H9 (cell line): ENCODE measurements at regions not wholly inside any gene's neighbourhood (a gene's known extent, or its start where the extent isn't known, plus 50 kb on each side); places are given as distances from the start of the nearest gene placed in this dataset.

Experiments used
- DNase-seq: peaks from one replicate; pipeline ENCODE4 v3.0.0-alpha.2; 2017
- H2AFZ ChIP-seq: one replicate; pipeline ENCODE4 v1.6.1; 2013; ENCODE audit warnings: mild to moderate bottlenecking, low read length, control low read depth, moderate library complexity
- H2AK5ac ChIP-seq: 2 replicates; pipeline ENCODE4 v1.6.1; 2013; ENCODE audit warnings: low read length, control low read depth, mixed read lengths; ENCODE audit not compliant: insufficient read length
- H2BK120ac ChIP-seq: one replicate; pipeline ENCODE4 v1.6.1; 2013; ENCODE audit warnings: low read depth, mild to moderate bottlenecking, low read length, control low read depth, inconsistent platforms; ENCODE audit not compliant: poor library complexity, severe bottlenecking
- H2BK12ac ChIP-seq: 2 replicates; pipeline ENCODE4 v1.6.1; 2013; ENCODE audit warnings: low read length, control low read depth, mixed read lengths, low read depth; ENCODE audit not compliant: insufficient read length
- H2BK15ac ChIP-seq: 2 replicates; pipeline ENCODE4 v1.6.1; 2013; ENCODE audit warnings: low read depth, low read length, control low read depth
- H2BK20ac ChIP-seq: one replicate; pipeline ENCODE4 v1.6.1; 2013; ENCODE audit warnings: low read depth, mild to moderate bottlenecking, low read length, control low read depth, inconsistent platforms; ENCODE audit not compliant: poor library complexity, severe bottlenecking
- H2BK5ac ChIP-seq: 2 replicates; pipeline ENCODE4 v1.6.1; 2013; ENCODE audit warnings: low read length, control low read depth, mixed read lengths; ENCODE audit not compliant: insufficient read length
- H3K14ac ChIP-seq: 2 replicates; pipeline ENCODE4 v1.6.1; 2013; ENCODE audit warnings: low read length, control low read depth; ENCODE audit not compliant: insufficient read depth
- H3K18ac ChIP-seq: 2 replicates; pipeline ENCODE4 v1.6.1; 2013; ENCODE audit warnings: low read depth, mild to moderate bottlenecking, mixed read lengths, low read length, control low read depth; ENCODE audit not compliant: insufficient read length
- H3K23ac ChIP-seq: 2 replicates; pipeline ENCODE4 v1.6.1; 2013; ENCODE audit warnings: low read length, control low read depth, mixed read lengths, low read depth; ENCODE audit not compliant: insufficient read length
- H3K23me2 ChIP-seq: 2 replicates; pipeline ENCODE4 v1.6.1; 2013; ENCODE audit warnings: low read depth, mild to moderate bottlenecking, mixed read lengths, low read length, control low read depth; ENCODE audit not compliant: insufficient read length, poor library complexity, severe bottlenecking
- H3K27ac ChIP-seq: 2 replicates; pipeline ENCODE4 v1.5.1; 2013; ENCODE audit warnings: low read length, control low read depth, mixed read lengths, low read depth; ENCODE audit not compliant: insufficient read length
- H3K27me3 ChIP-seq: 2 replicates; pipeline ENCODE4 v1.6.1; 2013; ENCODE audit warnings: low read length, control low read depth, inconsistent platforms; ENCODE audit not compliant: insufficient read depth
- H3K4ac ChIP-seq: 2 replicates; pipeline ENCODE4 v1.6.1; 2013; ENCODE audit warnings: low read depth, mild to moderate bottlenecking, control low read depth, inconsistent platforms, low read length, moderate library complexity
- H3K4me1 ChIP-seq: 2 replicates; pipeline ENCODE4 v1.6.1; 2013; ENCODE audit warnings: low read length, control low read depth, inconsistent platforms; ENCODE audit not compliant: insufficient read depth
- H3K4me2 ChIP-seq: 2 replicates; pipeline ENCODE4 v1.6.1; 2013; ENCODE audit warnings: low read length, control low read depth, mixed read lengths; ENCODE audit not compliant: insufficient read length, insufficient read depth
- H3K56ac ChIP-seq: 2 replicates; pipeline ENCODE4 v1.6.1; 2013; ENCODE audit warnings: low read depth, mild to moderate bottlenecking, mixed read lengths, low read length, control low read depth; ENCODE audit not compliant: insufficient read length
- H3K79me1 ChIP-seq: 2 replicates; pipeline ENCODE4 v1.6.1; 2013; ENCODE audit warnings: low read depth, mild to moderate bottlenecking, moderate library complexity, low read length, control low read depth, inconsistent platforms; ENCODE audit not compliant: insufficient read depth, poor library complexity, severe bottlenecking
- H3K79me2 ChIP-seq: 2 replicates; pipeline ENCODE4 v1.6.1; 2013; ENCODE audit warnings: low read length, control low read depth, inconsistent platforms; ENCODE audit not compliant: insufficient read depth
- H3K9ac ChIP-seq: 2 replicates; pipeline ENCODE4 v1.6.1; 2013; ENCODE audit warnings: low read length, control low read depth, mixed read lengths; ENCODE audit not compliant: insufficient read length; ENCODE audit errors: extremely low read depth
- H3K9me3 ChIP-seq: one replicate; pipeline ENCODE4 v1.6.1; 2013; ENCODE audit warnings: low read depth, low read length, inconsistent platforms; ENCODE audit not compliant: control insufficient read depth
- H3T11ph ChIP-seq: one replicate; pipeline ENCODE4 v1.6.1; 2013; ENCODE audit warnings: mild to moderate bottlenecking, low read length, control low read depth, inconsistent platforms
- H4K20me1 ChIP-seq: one replicate; pipeline ENCODE4 v1.6.1; 2013; ENCODE audit not compliant: control insufficient read depth, insufficient read length, insufficient read depth
- H4K5ac ChIP-seq: 2 replicates; pipeline ENCODE4 v1.6.1; 2013; ENCODE audit warnings: low read depth, mild to moderate bottlenecking, mixed read lengths, low read length, control low read depth; ENCODE audit not compliant: insufficient read length
- H4K8ac ChIP-seq: replicated peaks from 2 replicates; pipeline ENCODE4 v1.6.1; 2013; ENCODE audit warnings: low read length, control low read depth, mixed read lengths, low read depth; ENCODE audit not compliant: insufficient read length
- H4K91ac ChIP-seq: 2 replicates; pipeline ENCODE4 v1.6.1; 2013; ENCODE audit warnings: low read depth, mild to moderate bottlenecking, moderate library complexity, mixed read lengths, low read length, control low read depth; ENCODE audit not compliant: insufficient read length
- H3K27ac Mint-ChIP-seq, 3 experiments: 2 replicates in 2 of 3; 3 replicates in 1 of 3; pipeline ENCODE4 v1.8.0; 2020 to 2021; ENCODE audit warnings: mixed read lengths in 3 of 3, mild to moderate bottlenecking in 1 of 3, moderate library complexity in 1 of 3
- H3K27me3 Mint-ChIP-seq: 2 replicates; pipeline ENCODE4 v1.8.0; 2021; ENCODE audit warnings: low read depth, mild to moderate bottlenecking, moderate library complexity, mixed read lengths
- H3K36me3 Mint-ChIP-seq, 3 experiments: 2 replicates in 2 of 3; 3 replicates in 1 of 3; pipeline ENCODE4 v1.8.0; 2020 to 2021; ENCODE audit warnings: low read depth in 3 of 3, mixed read lengths in 3 of 3; ENCODE audit not compliant: insufficient read depth in 1 of 3
- H3K4me1 Mint-ChIP-seq, 2 experiments: 2 replicates each; pipeline ENCODE4 v1.8.0; 2020; ENCODE audit warnings: mixed read lengths in 2 of 2
- H3K4me3 Mint-ChIP-seq, 2 experiments: 2 replicates in 1 of 2; 3 replicates in 1 of 2; pipeline ENCODE4 v1.8.0; 2020 to 2021; ENCODE audit warnings: mild to moderate bottlenecking in 2 of 2, mixed read lengths in 2 of 2, moderate library complexity in 1 of 2
- H3K9me3 Mint-ChIP-seq, 2 experiments: 2 replicates in 1 of 2; 3 replicates in 1 of 2; pipeline ENCODE4 v1.8.0; 2020; ENCODE audit warnings: mild to moderate bottlenecking in 2 of 2, mixed read lengths in 2 of 2, moderate library complexity in 1 of 2
- CTCF ChIP-seq: fragments of 200-600 bp; sonication (generic); conservative IDR thresholded peaks from 3 replicates; pipeline ENCODE4 v1.8.0; 2021; ENCODE audit warnings: antibody characterized with exemption, mild to moderate bottlenecking
- WGBS: extraction: QIAGEN DNeasy Blood & Tissue Kit; methylation state at CpG from one replicate; pipeline ENCODE4 v1.1.7; 2013; ENCODE audit warnings: missing lambda C conversion rate, low lambda C conversion rate, mixed read lengths; ENCODE audit not compliant: insufficient read length; ENCODE audit errors: extremely low coverage; 5-methylcytosine and 5-hydroxymethylcytosine counted together

- no peak overlapping the region for H3K23ac ChIP-seq
- no peak for DNase-seq
- no peak overlapping the region for H4K91ac ChIP-seq
- H3K9ac ChIP-seq, result no peak overlapping the region
- H2BK15ac ChIP-seq, result no peak overlapping the region
- Mint-ChIP-seq H3K4me3 (no peak overlapping the region), H3K4me1 (0 out of 4 replicates have a peak, but pooled peaks cover 0 to 2% of the 10 kb centered on the region in 2 experiments), H3K36me3 (no peaks in the 10 kb centered on the region), H3K27ac (no peak overlapping the region), H3K27me3 (no peaks in the 10 kb centered on the region), H3K9me3 (no peaks in the 10 kb centered on the region)
- H4K20me1 ChIP-seq, result no peaks in the 10 kb centered on the region
- no peaks in the 10 kb centered on the region for H3K27me3 ChIP-seq
- no CpG with 5 or more reads among the region's 2 CpGs for WGBS
- no peak overlapping the region for H3K27ac ChIP-seq
- no peak overlapping the region for H2BK5ac ChIP-seq
- H3K4me2 ChIP-seq, result no peak overlapping the region
- no peaks in the 10 kb centered on the region for H3K23me2 ChIP-seq
- no peaks in the 10 kb centered on the region for H3K79me1 ChIP-seq
- H2AFZ ChIP-seq, result no peak overlapping the region
- no peak for TF ChIP-seq CTCF
- H3K4me1 ChIP-seq, result no peaks in the 10 kb centered on the region
- no peak overlapping the region for H3K4ac ChIP-seq
- H4K8ac ChIP-seq, result no peak overlapping the region
- no peak overlapping the region for H3K14ac ChIP-seq
- H3K9me3 ChIP-seq, result no peaks in the 10 kb centered on the region
- H3T11ph ChIP-seq, result no peak overlapping the region
- H4K5ac ChIP-seq, result no peak overlapping the region
- H2BK120ac ChIP-seq, result no peak overlapping the region
- no peak overlapping the region for H2BK12ac ChIP-seq
- no peak overlapping the region for H3K18ac ChIP-seq
- H2BK20ac ChIP-seq, result no peak overlapping the region
- no peaks in the 10 kb centered on the region for H3K79me2 ChIP-seq
- no peak overlapping the region for H3K56ac ChIP-seq
- no peak overlapping the region for H2AK5ac ChIP-seq
Observed at GRCh38 chr13:84739021-84739420, 856.7 kb upstream of the SLITRK1 start.
